Activated B cell treated with CpG ODN at 0.5 μM for 24 hours (primary cell): ENCODE measurements at regions not wholly inside any gene's neighbourhood (a gene's known extent, or its start where the extent isn't known, plus 50 kb on each side); places are given as distances from the start of the nearest gene placed in this dataset.

Source experiments
- ATAC-seq: fragments of 200-7000 bp; cut with Tn5 transposase; one replicate; pipeline ENCODE4 v1.10.0; 2021; ENCODE audit warnings: low read depth, mild to moderate bottlenecking, moderate library complexity
- CTCF ChIA-PET: fragments of 350-600 bp; sonication (Branson Sonifier 250); formaldehyde crosslinking; loops from one replicate; lab custom pipeline; 2021; ENCODE audit warnings: antibody characterized with exemption; lab: Charles Lee
- POLR2A ChIA-PET: fragments of 350-600 bp; sonication (Branson Sonifier 250); formaldehyde crosslinking; loops from one replicate; lab custom pipeline; 2021; ENCODE audit warnings: antibody characterized with exemption; lab: Charles Lee
- DNase-seq: peaks from one replicate; pipeline ENCODE4 v3.0.0; 2022
- H3K27ac Mint-ChIP-seq: one replicate; pipeline ENCODE4 v1.8.0; 2020; ENCODE audit warnings: mixed read lengths
- H3K27me3 Mint-ChIP-seq: one replicate; pipeline ENCODE4 v1.8.0; 2021; ENCODE audit warnings: mixed read lengths
- H3K36me3 Mint-ChIP-seq: one replicate; pipeline ENCODE4 v1.8.0; 2021; ENCODE audit warnings: low read depth, mixed read lengths
- H3K4me1 Mint-ChIP-seq: one replicate; pipeline ENCODE4 v1.8.0; 2021; ENCODE audit warnings: mixed read lengths
- H3K4me3 Mint-ChIP-seq: one replicate; pipeline ENCODE4 v1.8.0; 2020; ENCODE audit warnings: mild to moderate bottlenecking, mixed read lengths
- H3K9me3 Mint-ChIP-seq: one replicate; pipeline ENCODE4 v1.8.0; 2020; ENCODE audit warnings: mixed read lengths
- intact Hi-C: fragments of 100-400 bp; cut with micrococcal nuclease; formaldehyde crosslinking; loops from one replicate; pipeline ENCODE4 v1.15.1; 2024
- TF ChIP-seq, protein P1 (sequence below): fragments of 200-600 bp; IDR thresholded peaks from one replicate; pipeline ENCODE4 v1.8.0; 2022; ENCODE audit warnings: antibody characterized with exemption, mild to moderate bottlenecking

DNA sequence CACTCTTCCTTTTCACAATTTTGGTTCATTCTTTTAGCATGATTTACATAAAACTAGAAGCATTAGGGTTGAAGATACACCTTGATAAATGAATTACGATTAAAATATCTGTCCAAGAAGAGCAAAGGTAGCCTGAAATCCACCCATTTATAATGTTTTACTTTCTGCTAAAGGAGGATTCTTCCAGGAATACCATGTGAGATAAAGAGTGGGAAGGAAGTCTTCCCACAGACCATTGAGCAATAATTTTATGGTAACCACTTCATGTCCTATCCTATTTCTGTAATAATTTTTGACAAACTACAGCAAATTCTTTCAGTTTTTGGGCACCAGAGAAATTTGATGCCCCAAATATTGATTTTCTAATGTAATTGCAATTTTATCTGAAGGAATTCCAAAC is 150.6 kb upstream of the STEAP4 start:
- no peak overlapping the region for H3K27ac Mint-ChIP-seq
- no peaks in the 10 kb centered on the region for H3K27me3 Mint-ChIP-seq
- H3K9me3 Mint-ChIP-seq: no peaks in the 10 kb centered on the region
- intact Hi-C loops: no loop called here
- ATAC-seq (no peak), DNase-seq (no peak)
- H3K4me1 Mint-ChIP-seq: no peaks in the 10 kb centered on the region
- POLR2A ChIA-PET: no interaction called here
- CTCF ChIA-PET: no interaction called here
- TF ChIP-seq, protein P1, sequence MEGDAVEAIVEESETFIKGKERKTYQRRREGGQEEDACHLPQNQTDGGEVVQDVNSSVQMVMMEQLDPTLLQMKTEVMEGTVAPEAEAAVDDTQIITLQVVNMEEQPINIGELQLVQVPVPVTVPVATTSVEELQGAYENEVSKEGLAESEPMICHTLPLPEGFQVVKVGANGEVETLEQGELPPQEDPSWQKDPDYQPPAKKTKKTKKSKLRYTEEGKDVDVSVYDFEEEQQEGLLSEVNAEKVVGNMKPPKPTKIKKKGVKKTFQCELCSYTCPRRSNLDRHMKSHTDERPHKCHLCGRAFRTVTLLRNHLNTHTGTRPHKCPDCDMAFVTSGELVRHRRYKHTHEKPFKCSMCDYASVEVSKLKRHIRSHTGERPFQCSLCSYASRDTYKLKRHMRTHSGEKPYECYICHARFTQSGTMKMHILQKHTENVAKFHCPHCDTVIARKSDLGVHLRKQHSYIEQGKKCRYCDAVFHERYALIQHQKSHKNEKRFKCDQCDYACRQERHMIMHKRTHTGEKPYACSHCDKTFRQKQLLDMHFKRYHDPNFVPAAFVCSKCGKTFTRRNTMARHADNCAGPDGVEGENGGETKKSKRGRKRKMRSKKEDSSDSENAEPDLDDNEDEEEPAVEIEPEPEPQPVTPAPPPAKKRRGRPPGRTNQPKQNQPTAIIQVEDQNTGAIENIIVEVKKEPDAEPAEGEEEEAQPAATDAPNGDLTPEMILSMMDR: no peak
- H3K36me3 Mint-ChIP-seq: no peaks in the 10 kb centered on the region
- H3K4me3 Mint-ChIP-seq: no peak overlapping the region

DNA sequence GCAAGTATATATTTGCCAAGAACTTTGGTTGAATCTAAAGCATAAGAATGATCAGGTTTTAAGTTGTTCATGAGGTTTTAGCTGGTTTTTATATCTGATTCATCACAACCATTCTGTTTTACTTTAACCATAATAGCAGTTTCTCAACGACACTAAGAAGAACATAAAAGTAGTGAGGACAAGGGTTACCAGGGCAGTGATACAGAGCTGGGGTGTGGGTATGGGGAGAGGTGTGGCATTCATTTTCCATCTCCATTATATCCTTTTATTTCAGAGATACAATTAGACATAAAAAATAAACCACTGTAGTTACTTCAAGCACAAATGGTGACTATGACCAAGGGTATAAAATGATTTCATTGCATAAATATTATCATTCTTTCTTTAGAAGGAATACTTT is 149.8 kb upstream of the STEAP4 start:
- POLR2A ChIA-PET: no interaction called here

DNA sequence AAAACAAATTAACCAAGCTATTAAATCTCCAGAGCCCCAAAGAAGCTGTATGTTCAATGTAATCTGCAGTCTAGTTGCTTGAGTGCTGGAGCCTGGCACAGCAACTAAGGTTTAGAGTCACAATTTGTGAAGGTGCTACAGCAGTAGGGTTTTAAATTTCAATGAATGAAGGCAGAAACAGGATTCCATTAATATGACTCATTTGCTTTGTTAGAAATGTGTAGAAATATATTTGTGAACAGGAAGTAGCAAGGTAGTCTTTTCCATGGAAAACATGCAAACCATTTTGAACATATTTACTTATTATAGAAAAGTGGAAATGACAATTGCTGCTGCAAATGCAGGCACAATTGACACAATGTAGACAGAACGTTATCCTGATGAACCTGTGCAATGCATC is 149.0 kb upstream of the STEAP4 start:
- ATAC-seq (no peak), DNase-seq (no peak)
- intact Hi-C loops: no loop called here
- POLR2A ChIA-PET: no interaction called here
- no peak overlapping the region for H3K27ac Mint-ChIP-seq
- H3K4me3 Mint-ChIP-seq: no peak overlapping the region
- CTCF ChIA-PET: no interaction called here
- TF ChIP-seq, protein P1: no peak
- H3K4me1 Mint-ChIP-seq: no peaks in the 10 kb centered on the region
- no peaks in the 10 kb centered on the region for H3K36me3 Mint-ChIP-seq
- no peaks in the 10 kb centered on the region for H3K27me3 Mint-ChIP-seq
- H3K9me3 Mint-ChIP-seq: no peaks in the 10 kb centered on the region

More for the DNA sequence above, 149.8 kb upstream of the STEAP4 start:
- TF ChIP-seq, protein P1: no peak
- DNase-seq: no peak
- no peaks in the 10 kb centered on the region for H3K27me3 Mint-ChIP-seq
- no peak overlapping the region for H3K4me3 Mint-ChIP-seq
- no peak for ATAC-seq
- no peaks in the 10 kb centered on the region for H3K36me3 Mint-ChIP-seq
- no peaks in the 10 kb centered on the region for H3K4me1 Mint-ChIP-seq
- intact Hi-C loops: no loop called here
- CTCF ChIA-PET: no interaction called here
- H3K27ac Mint-ChIP-seq: no peak overlapping the region
- no peaks in the 10 kb centered on the region for H3K9me3 Mint-ChIP-seq

DNA sequence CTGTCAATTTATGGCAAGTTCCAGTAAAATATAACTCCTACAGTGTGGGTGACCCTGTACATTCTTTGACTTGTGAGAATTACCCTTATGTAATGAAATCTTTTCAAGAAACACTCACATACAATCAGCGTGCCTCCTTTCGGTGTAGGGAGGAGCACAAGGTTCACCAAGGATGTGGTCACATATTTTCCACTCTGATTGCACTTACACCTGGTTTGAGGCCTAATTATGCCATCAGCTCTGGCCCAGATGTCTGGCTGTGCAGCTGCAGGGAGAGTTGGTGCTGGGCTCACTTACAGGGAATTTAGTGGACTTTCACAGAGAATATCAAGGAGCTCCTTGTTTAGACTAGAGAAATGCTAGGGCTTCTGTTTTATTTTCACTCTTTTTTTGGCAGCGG is 146.0 kb upstream of the STEAP4 start:
- ChIA-PET CTCF (no interaction called here), POLR2A (no interaction called here)
- Mint-ChIP-seq H3K4me3 (no peak overlapping the region), H3K27ac (no peak overlapping the region), H3K9me3 (no peaks in the 10 kb centered on the region), H3K36me3 (no peaks in the 10 kb centered on the region), H3K4me1 (no peaks in the 10 kb centered on the region), H3K27me3 (no peaks in the 10 kb centered on the region)
- no peak for ATAC-seq
- no peak for DNase-seq
- intact Hi-C loops: no loop called here
- TF ChIP-seq, protein P1: no peak

DNA sequence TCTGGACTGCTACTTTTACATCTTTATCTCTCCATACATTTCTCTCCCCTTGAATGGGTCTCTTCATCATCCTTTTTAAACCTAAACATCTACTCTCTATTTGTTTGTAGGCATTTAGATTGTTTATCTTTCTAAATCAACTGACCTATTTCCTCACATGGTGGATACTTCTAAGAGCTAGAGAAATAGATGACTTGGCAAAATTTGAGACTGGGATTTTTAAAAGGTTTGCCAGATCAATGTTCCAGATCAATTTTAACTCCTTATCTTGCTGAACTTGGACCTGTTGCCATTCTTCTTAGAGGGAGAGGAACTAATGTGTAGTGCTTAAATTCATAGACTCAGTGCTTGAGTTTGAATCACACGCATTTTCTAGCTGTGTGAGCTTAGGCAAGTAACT is 144.2 kb upstream of the STEAP4 start:
- POLR2A ChIA-PET: no interaction called here

More for the DNA sequence above, 144.2 kb upstream of the STEAP4 start:
- no peaks in the 10 kb centered on the region for H3K27me3 Mint-ChIP-seq
- H3K9me3 Mint-ChIP-seq: no peaks in the 10 kb centered on the region
- CTCF ChIA-PET: no interaction called here
- no peak overlapping the region for H3K27ac Mint-ChIP-seq
- intact Hi-C loops: no loop called here
- DNase-seq (no peak), ATAC-seq (no peak)
- TF ChIP-seq, protein P1: no peak
- no peak overlapping the region for H3K4me3 Mint-ChIP-seq
- no peaks in the 10 kb centered on the region for H3K4me1 Mint-ChIP-seq
- H3K36me3 Mint-ChIP-seq: no peaks in the 10 kb centered on the region
